Right lobe of liver (tissue), 4 donors: ENCODE measurements at regions not wholly inside any gene's neighbourhood (a gene's known extent, or its start where the extent isn't known, plus 50 kb on each side); places are given as distances from the start of the nearest gene placed in this dataset.

Experiments used
- CTCF ChIP-seq, 4 donors: fragments of 200-600 bp in 3 of 4; fragments of 450-650 bp in 1 of 4; IDR thresholded peaks; one replicate each; pipeline versions ENCODE4 v1.5.1 to v1.8.0; 2016 to 2022; ENCODE audit warnings: antibody characterized with exemption in 4 of 4, mild to moderate bottlenecking in 2 of 4
- POLR2A ChIP-seq: fragments of 450-650 bp; IDR thresholded peaks from one replicate; pipeline ENCODE4 v1.6.1; 2017; ENCODE audit warnings: antibody characterized with exemption, mild to moderate bottlenecking
- donor health status: DM: no; HTN: no; CAD: no.
- donor health status: DM: no; HTN: no; CAD: no.
- donor health status: DM: no; HTN: yes; CAD: no.

DNA sequence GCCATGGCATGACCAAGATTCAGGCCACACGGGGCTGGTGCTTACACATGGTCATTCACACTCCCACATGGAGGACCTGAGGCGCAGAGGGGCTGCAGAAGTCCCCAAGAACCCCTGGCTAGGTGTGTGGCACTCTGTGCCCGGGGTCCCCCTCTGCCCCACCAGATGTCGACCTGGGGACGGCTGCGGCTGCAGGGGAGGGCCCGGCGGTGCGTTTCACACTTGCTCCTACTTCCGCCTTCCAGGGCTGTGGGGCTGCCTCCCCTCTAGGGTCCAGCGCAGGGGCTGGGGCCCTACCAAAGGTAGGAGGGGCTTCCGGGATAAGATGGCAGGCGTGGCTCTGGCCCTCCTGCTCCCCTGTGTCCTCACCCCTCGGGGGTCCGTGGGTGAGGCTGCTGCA lies 81.1 kb upstream of the SLCO4A1 start:
- TF ChIP-seq POLR2A (no peak), CTCF (IDR thresholded peaks at IDR 0.05) (no peak)
